Endothelial cell of umbilical vein (primary cell): ENCODE measurements at regions not wholly inside any gene's neighbourhood (a gene's known extent, or its start where the extent isn't known, plus 50 kb on each side); places are given as distances from the start of the nearest gene placed in this dataset.

ENCODE experiments used
- EZH2 ChIP-seq: IDR thresholded peaks from 2 replicates; pipeline ENCODE4 v1.6.1; 2012; ENCODE audit warnings: borderline replicate concordance, low read depth, mild to moderate bottlenecking, moderate library complexity, low read length, inconsistent platforms; ENCODE audit not compliant: severe bottlenecking
- FOS ChIP-seq: IDR thresholded peaks from 2 replicates; pipeline ENCODE4 v1.6.1; 2011; ENCODE audit warnings: mild to moderate bottlenecking, low read length, moderate library complexity, borderline replicate concordance; ENCODE audit not compliant: insufficient read depth
- JUN ChIP-seq: IDR thresholded peaks from 2 replicates; pipeline ENCODE4 v1.6.1; 2011; ENCODE audit warnings: borderline replicate concordance, low read depth; ENCODE audit not compliant: insufficient read length, insufficient read depth
- MYC ChIP-seq: IDR thresholded peaks from one replicate; pipeline ENCODE4 v1.6.1; 2011; ENCODE audit warnings: mild to moderate bottlenecking, low read depth, low read length
- POLR2A ChIP-seq: IDR thresholded peaks from 2 replicates; pipeline ENCODE4 v1.6.1; 2012; ENCODE audit warnings: low read depth, mild to moderate bottlenecking, control low read depth, low read length
- POLR2AphosphoS5 ChIP-seq: IDR thresholded peaks from 2 replicates; pipeline ENCODE4 v1.6.1; 2012; ENCODE audit warnings: low read depth, mild to moderate bottlenecking, control low read depth, low read length, moderate library complexity; ENCODE audit not compliant: insufficient read depth
- TF ChIP-seq, protein P1 (sequence below): IDR thresholded peaks from 2 replicates; pipeline ENCODE4 v1.6.1; 2011; ENCODE audit not compliant: insufficient read depth, insufficient read length
- TF ChIP-seq, protein P2 (sequence below), 2 donors: IDR thresholded peaks; 1 replicate in 1 of 2; 2 replicates in 1 of 2; pipeline ENCODE4 v1.5.1; 2011; ENCODE audit warnings: low read length in 2 of 2, mild to moderate bottlenecking in 2 of 2, moderate library complexity in 2 of 2, control low read depth in 1 of 2, inconsistent platforms in 1 of 2, low read depth in 1 of 2; ENCODE audit not compliant: insufficient read depth in 1 of 2; ENCODE audit errors: extremely low read depth in 1 of 2

DNA sequence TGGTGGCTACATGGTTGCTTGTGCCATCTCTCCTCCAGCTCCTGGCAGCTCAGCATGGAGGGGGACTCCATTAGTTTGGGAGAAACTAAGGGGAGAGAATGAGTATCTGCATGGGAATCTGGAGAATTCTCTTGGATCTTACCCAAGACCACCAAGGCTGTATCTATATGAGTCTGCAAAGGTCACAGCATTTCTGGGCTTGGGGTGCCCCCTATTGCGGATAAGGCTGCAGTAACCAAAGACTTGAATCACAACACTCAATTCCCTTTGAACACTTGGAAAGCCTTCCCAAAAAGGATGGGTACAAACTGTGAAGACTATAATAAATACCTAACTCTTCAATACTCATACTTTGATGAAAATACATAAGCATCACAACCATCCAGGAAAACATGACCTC lies 623.5 kb upstream of the NR3C2 start:
- no peak for TF ChIP-seq EZH2
- TF ChIP-seq, protein P1, sequence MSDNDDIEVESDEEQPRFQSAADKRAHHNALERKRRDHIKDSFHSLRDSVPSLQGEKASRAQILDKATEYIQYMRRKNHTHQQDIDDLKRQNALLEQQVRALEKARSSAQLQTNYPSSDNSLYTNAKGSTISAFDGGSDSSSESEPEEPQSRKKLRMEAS = no peak
- TF ChIP-seq, protein P2, sequence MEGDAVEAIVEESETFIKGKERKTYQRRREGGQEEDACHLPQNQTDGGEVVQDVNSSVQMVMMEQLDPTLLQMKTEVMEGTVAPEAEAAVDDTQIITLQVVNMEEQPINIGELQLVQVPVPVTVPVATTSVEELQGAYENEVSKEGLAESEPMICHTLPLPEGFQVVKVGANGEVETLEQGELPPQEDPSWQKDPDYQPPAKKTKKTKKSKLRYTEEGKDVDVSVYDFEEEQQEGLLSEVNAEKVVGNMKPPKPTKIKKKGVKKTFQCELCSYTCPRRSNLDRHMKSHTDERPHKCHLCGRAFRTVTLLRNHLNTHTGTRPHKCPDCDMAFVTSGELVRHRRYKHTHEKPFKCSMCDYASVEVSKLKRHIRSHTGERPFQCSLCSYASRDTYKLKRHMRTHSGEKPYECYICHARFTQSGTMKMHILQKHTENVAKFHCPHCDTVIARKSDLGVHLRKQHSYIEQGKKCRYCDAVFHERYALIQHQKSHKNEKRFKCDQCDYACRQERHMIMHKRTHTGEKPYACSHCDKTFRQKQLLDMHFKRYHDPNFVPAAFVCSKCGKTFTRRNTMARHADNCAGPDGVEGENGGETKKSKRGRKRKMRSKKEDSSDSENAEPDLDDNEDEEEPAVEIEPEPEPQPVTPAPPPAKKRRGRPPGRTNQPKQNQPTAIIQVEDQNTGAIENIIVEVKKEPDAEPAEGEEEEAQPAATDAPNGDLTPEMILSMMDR (IDR thresholded peaks at IDR 0.05; ENCODE audit: extremely low read depth in 1 of 2, insufficient read depth in 1 of 2, low read depth in 1 of 2, low read length in 2 of 2) = no peak
- TF ChIP-seq FOS = no peak
- no peak for TF ChIP-seq POLR2A
- TF ChIP-seq POLR2AphosphoS5 = no peak
- no peak for TF ChIP-seq JUN
- TF ChIP-seq MYC = no peak
